ENCODE measurements at regions not wholly inside any gene's neighbourhood (a gene's known extent, or its start where the extent isn't known, plus 50 kb on each side); places are given as distances from the start of the nearest gene placed in this dataset.

- no peak for DNase-seq
Measured at GRCh38 chr10:105844676-105845570, 1203.8 kb downstream of the SORCS3 start.

DNA sequence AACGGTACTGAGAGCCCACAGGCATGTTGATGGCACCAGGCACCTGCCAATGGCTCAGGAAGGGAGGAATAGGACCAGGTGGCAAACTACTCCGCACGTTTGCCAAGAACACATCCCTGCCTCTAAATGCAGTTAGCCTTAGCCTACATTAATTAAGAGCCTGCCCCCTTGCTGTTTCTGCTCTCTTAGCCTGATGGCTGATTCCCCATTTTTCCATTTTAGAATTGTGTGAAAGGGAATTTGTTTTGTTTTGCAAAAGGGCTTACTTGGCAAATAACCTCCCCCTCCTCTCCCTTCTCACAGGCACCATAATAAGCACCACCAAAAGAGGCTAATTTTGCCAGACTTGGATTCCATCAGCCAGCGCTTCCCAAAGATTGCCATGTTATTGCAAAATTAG, 1203.2 kb downstream of the SORCS3 start:
- DNase-seq: no peak

DNA sequence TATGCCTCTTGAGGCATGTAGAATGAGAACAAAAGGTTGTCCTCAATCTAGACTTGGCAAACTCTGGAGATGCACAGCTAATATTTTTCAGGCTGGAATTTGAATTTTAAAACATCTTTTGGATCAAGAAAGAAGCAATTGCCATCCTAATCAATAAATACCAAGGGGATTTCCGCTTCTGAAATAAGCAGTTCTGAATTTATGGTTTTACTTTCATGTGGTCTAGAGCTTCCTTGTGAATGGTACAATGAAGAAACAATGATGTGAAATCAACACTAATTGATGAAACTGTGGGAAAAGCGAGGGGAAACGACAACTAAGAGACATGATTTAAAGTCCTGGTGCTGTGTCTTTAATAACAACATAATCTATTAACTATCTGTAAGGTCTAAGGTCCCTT, 1202.7 kb downstream of the SORCS3 start:
- DNase-seq: no peak

- DNase-seq: no peak
Measured at GRCh38 chr10:105840288-105840770, 1199.2 kb downstream of the SORCS3 start.

GRCh38 chr10:105838392-105838791, 1197.3 kb downstream of the SORCS3 start:
- DNase-seq: no peak

- no peak for DNase-seq
Measured at GRCh38 chr10:105837951-105838350, 1196.9 kb downstream of the SORCS3 start.

DNA sequence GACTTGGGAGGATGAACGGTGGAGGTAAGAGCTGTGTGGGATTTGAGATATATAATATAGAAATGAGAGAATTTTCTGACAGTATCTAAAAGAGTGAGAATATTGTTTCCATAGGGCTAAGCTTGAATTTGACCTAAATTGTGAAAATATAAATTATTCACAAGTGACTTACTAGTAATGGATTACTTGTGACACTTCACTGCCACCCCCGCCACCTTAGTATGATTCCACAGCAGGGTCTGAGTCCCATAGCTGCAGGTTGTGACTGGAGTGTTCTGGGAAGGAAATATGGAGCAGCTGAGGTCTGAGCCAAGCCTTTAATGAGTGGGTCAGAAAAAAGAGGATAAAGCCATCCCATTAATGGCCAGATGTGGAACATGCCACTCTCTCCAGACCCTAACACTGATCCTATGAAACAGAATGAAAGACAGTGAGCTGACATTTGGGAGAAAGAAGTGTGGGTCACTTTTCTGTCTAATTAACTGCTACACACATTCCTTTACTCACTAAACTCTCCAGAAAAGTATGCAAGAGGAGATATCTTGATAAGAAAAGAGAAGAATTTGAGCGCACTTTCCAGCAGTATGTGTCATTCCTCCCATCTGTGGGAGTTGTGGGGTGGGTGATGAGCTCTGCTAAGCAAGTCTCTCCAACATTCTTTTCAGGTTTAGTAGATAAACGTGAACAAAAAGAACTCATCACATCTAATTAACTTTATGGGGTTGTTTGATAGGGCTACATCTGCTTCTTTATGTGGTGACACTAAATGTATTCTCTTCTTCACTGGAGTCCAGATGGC, 1193.4 kb downstream of the SORCS3 start:
- no peak for DNase-seq

DNA sequence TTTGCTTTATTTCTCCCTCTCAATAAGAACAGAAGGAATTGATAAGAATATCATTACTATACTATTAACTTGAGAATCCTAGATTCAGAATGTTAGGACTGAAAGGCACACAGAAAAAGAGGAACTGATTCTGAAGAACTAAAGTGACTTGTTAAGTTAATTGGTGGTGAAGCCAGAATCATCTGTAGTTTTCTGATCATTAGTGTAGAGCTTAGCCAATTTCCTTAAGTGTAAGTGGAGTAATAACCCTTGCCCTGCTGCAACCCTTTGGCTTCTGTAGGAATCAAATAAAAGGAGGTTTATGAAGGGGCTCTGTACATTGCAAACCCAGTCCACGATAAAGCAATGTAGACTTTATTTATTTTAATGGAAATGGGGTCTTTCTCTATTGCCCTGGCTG, 1186.0 kb downstream of the SORCS3 start:
- no peak for DNase-seq

GRCh38 chr10:105807935-105808587, 1167.0 kb downstream of the SORCS3 start:
- DNase-seq: no peak

- no peak for DNase-seq
Measured at GRCh38 chr10:105803206-105803605, 1162.1 kb downstream of the SORCS3 start.

- no peak for DNase-seq
Measured at GRCh38 chr10:105800641-105801040, 1159.6 kb downstream of the SORCS3 start.

DNA sequence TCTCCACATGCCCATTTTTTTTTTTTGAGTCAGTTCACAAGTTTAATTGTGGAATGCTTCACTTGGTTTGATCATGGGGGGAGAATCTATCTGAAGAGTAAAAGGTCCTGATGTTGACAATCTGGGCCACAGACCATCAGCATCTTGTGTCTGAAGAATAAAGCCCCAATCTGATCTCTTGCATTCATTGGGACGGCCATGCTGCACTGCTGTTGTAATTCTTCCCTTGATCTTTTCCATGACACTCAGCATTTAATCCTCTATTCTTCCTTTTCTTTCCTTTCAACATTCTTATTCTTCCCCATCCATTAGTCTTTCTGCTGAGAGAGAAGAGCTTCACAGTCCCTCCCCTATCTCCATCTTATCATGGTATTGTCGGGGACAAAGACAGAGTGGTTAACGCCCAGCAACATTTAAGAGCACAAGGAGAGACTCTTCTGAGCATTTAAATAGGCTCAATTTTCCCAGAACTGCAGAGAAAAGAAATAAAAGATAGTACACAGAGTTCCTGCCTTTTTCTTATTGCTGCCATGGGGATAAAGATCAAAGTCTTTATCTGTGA, 1157.3 kb downstream of the SORCS3 start:
- no peak for DNase-seq

DNA sequence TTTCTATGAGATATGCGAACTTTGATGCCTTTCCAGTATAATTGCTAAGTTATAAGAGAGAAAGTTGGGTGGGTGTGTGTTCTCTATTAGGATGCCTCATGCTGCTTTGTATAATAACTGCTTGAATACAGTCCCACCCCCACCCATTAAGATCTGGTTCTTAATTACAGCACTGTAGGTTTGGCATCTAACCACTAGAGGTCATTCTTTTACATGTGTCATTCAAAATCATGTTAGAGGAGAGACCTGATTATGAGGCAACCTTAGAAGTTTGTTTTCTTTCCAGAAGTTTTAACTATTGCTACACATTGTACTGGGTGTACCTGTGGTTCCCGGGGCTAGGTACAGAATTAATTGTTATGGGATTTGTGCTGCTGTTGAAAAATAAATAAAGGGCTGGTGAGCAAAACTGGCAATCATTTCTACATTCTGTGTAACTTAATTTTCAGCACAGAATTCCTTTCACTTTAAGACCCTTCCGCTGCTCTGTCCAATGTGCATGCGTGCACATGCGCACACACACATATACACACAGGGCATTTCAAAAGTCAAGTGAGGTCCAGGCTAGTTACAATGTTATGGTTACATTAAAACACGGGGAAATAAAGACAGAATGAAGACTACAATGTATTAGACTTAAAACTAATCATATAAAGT, 1156.3 kb downstream of the SORCS3 start:
- no peak for DNase-seq

DNA sequence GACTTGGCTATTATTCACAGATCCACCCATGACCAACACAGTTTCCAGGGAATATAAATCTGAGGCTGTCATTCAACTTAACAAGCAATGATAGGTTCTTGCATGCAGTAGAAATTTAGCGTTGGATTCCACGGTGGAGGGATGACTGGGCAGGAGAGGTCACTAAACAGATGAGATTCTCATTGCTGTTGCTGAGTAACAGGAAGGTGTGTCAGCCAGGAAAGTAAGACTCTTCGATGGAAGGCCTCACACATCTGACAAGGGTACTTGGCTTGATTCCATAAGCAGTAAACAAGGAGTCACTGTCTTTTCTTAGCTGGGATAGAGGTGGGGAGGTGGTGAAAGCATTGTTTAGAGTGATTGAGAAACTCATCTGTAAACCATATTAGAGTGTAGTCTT, 1152.0 kb downstream of the SORCS3 start:
- no peak for DNase-seq

GRCh38 chr10:105785721-105786120, 1144.6 kb downstream of the SORCS3 start:
- no peak for DNase-seq

DNA sequence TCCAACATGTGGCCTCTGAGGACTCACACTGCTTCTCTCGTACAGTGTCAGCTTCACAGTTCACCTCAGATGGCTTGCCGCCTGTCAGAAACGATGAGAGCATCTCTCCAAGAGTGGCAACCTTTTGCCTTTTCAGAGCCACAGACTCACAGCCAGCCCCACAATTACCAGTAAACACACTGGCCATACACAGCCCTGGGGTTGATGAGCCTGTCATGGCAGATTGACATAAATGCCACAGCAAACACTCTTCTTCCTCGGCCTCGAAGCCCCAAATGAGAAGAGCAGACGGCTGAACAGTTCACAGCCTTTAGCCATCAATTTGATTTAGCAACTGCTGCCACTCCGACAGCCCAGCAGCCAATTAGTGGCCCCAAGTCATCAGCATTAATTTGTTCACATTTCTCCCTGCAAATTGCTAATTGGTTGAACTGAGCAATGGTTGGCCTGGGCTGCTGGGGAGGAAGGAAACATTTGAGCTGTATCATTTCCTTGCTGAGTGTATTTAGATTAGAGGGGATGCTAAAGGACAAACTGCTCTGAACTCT, 1142.9 kb downstream of the SORCS3 start:
- DNase-seq: no peak

- no peak for DNase-seq
Measured at GRCh38 chr10:105774881-105775280, 1133.8 kb downstream of the SORCS3 start.

GRCh38 chr10:105774351-105774750, 1133.3 kb downstream of the SORCS3 start:
- no peak for DNase-seq

- DNase-seq: no peak
Measured at GRCh38 chr10:105770524-105771212, 1129.6 kb downstream of the SORCS3 start.

- DNase-seq: no peak
Measured at GRCh38 chr10:105769248-105770184, 1128.4 kb downstream of the SORCS3 start.
